ENCODE measurements at regions not wholly inside any gene's neighbourhood (a gene's known extent, or its start where the extent isn't known, plus 50 kb on each side); places are given as distances from the start of the nearest gene placed in this dataset.

GRCh38 chr3:106184540-106185457 lies 316.0 kb upstream of the CBLB start:
- no peak for DNase-seq

GRCh38 chr3:106185949-106186348 lies 317.1 kb upstream of the CBLB start:
- DNase-seq: no peak

DNA sequence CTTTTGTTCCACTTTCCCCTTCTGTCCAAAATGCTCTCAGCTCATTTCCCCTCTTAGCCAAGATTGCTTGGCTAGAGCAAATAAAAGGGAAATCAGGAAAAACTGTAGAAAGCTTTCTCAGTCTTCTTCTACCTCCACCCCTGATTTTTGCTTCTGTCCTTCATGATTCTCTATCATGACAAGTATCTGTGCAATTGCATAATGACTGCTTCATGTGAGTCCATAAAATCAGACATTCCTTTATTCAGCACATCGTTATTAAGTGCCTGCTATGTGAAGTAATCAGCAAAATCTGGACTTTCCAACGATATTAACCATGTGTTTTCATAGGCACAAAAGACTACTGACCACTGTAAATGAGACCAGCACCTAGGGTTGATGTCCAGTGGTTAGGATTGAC lies 321.5 kb upstream of the CBLB start:
- DNase-seq: no peak

GRCh38 chr3:106191211-106191610 lies 322.4 kb upstream of the CBLB start:
- DNase-seq: no peak

- no peak for DNase-seq
Observed at GRCh38 chr3:106191913-106192312, 323.1 kb upstream of the CBLB start.

GRCh38 chr3:106193876-106194275 lies 325.1 kb upstream of the CBLB start:
- DNase-seq: no peak

GRCh38 chr3:106194726-106195125 lies 325.9 kb upstream of the CBLB start:
- DNase-seq: no peak

- no peak for DNase-seq
Observed at GRCh38 chr3:106197532-106198194, 328.9 kb upstream of the CBLB start.

DNA sequence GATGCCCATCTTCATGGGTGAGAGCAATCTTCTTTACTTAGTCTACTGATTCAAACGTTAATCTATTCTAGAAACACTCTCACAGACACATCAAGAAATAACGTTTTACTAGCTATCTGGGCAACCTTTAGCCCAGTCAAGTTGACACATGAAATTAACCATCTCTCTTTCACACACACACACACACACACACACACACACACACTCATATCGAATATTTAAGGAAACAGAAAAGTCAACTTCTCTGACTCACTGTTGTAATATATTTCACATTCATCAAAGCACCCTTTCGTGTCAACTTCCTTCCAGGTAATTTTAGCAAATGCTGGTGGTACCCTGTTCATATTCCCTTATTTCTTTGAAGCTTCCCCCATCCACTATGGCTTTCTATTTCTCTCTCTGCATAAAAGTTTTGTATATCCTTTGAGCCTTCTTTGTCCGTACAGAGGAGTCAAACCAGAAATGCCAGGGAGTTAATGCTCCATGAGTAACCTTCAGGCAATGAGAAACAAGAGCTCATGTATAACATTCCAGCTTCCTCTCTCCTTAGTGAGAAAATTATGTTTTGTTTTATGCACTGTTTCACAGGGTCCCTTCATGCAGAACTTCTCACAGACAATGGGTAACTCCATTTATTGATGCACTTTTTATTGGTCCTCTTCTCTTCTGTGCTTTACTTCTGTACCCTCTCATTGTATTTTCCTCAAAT lies 335.5 kb upstream of the CBLB start:
- DNase-seq: no peak

DNA sequence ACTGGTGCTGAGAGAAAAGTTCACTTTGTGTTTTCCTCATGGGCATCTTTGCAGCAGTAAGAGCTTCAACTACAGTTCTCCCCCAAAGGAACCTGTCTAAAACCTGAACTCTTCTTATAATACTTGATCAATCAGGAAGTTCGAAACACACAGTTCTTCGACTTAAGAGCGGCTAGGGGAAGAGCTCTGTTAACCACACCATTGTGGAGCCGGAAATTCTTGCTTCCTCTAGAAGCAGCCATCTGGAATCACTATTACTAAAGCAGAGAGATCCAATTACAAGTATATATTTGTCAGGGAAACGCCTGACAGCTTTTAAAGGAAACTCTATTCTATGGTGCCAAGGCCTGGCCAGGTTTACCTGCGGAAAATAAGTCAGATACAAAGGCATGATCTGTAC lies 337.3 kb upstream of the CBLB start:
- DNase-seq: no peak

DNA sequence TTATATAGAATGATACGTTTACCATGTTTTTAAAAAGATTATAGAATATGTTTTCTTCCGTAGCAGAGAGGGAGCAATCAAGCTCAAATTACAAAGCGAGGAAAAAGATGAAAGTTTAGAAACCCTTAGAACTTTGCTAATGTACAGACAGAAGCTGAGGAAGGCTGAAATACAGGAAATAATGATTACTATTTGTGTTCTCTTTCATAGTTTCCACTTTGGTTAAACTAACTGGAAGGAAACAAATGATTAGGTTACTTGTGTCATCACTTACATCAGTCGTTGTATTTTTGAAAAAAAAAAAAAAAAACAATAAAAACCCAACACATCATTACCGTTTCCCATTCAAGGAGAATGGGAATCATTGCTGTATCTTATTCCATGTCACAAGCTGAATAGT lies 337.8 kb upstream of the CBLB start:
- no peak for DNase-seq

GRCh38 chr3:106208251-106208650 lies 339.4 kb upstream of the CBLB start:
- DNase-seq: no peak

GRCh38 chr3:106208967-106209366 lies 340.2 kb upstream of the CBLB start:
- no peak for DNase-seq

- DNase-seq: no peak
Observed at GRCh38 chr3:106209482-106209881, 340.7 kb upstream of the CBLB start.

DNA sequence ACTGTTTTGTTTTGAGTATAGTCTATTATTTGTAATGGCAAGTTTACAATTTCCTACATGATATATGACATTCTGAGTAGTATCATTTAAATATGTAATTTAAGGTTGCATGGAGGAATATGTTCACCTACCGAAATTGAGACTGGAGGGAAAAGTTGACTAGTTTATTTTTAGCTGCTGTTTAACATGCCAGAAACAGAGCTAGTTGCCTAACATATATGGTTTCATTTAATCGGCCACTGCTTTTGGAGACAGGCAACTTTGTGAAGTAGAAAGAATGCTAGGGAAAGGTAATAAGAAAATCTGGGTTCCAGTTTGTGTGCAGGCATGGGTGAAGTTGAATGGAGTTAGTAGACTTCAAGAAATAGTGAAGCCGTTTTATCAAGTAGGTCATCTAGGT lies 342.1 kb upstream of the CBLB start:
- no peak for DNase-seq

GRCh38 chr3:106212665-106213222 lies 343.9 kb upstream of the CBLB start:
- no peak for DNase-seq

DNA sequence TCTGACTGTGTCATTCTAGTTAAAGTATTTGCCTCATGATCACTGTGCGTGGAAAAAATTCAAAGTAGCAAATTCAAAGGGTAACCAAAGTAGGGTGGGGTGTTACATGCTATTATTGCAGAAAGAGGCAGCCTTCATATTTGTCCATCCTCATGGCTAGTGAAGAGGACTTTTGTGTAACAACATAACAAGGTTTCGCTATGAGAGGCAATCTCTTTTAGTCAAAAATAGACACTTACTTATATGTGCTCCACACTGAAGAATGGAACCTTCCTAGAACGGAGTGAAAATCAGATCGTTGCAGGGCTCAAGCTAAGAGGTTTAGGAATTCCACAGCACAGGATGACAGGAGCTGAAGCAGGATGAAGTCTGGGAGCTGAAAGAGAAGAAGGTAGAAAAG lies 345.1 kb upstream of the CBLB start:
- no peak for DNase-seq

DNA sequence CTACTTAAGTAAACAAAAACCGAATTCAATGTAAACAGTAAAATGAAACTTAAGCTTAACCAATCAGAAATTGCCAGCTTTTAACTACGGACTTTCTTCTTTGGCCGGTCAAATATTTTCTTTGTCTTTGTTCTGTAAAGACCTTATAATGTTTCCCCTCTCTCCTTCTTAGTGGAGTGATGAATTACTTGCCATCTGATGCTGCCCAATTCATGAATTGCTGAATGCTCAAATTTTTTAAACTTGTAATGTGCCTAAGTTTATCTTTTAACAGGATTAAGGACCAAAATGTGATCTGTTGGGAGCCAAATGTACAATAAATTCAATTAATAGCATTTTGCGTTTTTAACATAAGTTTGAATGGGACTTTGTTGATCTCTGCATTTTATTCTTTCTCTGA lies 345.8 kb upstream of the CBLB start:
- DNase-seq: no peak

DNA sequence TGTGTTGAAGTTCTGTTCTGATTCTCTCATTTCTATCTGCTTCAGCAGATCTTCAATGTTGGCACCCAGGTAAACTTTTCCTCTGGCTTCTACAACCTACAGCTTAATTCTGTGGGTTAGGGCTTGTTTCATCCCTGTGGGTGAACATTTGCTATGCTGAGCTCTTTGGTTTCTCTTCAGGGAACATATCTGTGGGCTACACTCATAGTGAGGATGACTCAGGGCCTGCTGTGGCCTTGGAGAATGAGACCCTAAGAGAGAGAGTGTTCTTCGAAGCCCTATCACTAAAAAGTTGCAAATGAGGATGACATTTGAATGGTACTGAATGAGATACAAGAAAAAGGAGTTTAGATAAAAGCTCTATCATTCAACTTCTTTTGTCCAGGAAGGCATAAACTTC lies 346.2 kb upstream of the CBLB start:
- no peak for DNase-seq

- DNase-seq: no peak
Observed at GRCh38 chr3:106217745-106218144, 348.9 kb upstream of the CBLB start.

DNA sequence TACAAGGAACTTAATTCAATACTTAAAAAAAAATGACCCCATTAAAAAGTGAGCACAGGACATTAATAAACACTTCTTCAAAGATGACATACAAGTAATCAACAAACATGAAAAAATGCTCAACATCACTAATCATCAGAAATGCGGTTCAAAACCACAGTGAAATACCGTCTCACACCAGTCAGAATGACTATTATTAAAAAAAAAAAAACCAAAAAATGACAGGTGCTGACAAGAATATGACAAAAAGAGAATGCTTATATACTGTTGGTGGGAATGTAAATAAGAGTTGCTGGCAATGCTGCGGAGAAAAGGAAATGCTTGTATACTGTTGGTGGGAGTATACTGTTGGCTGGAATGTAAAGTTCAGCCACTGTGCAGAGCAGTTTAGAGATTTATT lies 358.3 kb upstream of the CBLB start:
- no peak for DNase-seq

DNA sequence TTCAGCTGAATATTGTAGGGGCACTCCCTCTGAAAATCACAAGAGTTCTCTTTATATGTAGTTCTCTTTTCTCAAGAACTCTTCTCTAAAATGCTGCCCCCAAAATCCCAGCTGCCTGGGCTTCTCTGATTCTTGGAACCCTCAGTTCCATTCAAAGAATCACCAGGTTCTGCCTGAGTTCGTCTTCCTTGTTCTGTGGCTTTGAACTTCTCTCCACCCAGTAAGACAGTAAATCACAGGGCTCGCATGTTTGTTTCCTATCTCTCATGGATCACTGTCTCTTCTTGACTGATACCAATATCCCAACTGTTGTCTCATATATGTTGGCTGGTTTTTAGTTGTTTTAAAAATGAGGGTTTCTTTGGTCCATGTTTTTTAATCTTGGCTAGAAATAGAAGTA lies 359.5 kb upstream of the CBLB start:
- no peak for DNase-seq

GRCh38 chr3:106229495-106230278 lies 360.9 kb upstream of the CBLB start:
- DNase-seq: no peak
